Esophagus (tissue), 2 donors: ENCODE measurements at regions not wholly inside any gene's neighbourhood (a gene's known extent, or its start where the extent isn't known, plus 50 kb on each side); places are given as distances from the start of the nearest gene placed in this dataset.

Experiments
- H3K27ac ChIP-seq, 2 donors: one replicate each; pipeline ENCODE4 v1.5.1; 2013; ENCODE audit warnings: low read depth in 2 of 2, mild to moderate bottlenecking in 2 of 2, inconsistent platforms in 1 of 2, low read length in 1 of 2, moderate library complexity in 1 of 2
- H3K27me3 ChIP-seq, 2 donors: one replicate each; pipeline ENCODE4 v1.6.1; 2013; ENCODE audit warnings: low read length in 2 of 2, control low read depth in 1 of 2, mild to moderate bottlenecking in 1 of 2; ENCODE audit not compliant: insufficient read depth in 2 of 2, control insufficient read depth in 1 of 2
- H3K36me3 ChIP-seq, 2 donors: one replicate each; pipeline ENCODE4 v1.6.1; 2013; ENCODE audit warnings: low read length in 1 of 2; ENCODE audit not compliant: control insufficient read depth in 2 of 2, insufficient read depth in 2 of 2
- H3K4me1 ChIP-seq, 2 donors: one replicate each; pipeline ENCODE4 v1.6.1; 2013; ENCODE audit warnings: low read length in 1 of 2; ENCODE audit not compliant: control insufficient read depth in 2 of 2, insufficient read depth in 2 of 2
- H3K4me3 ChIP-seq, 2 donors: one replicate each; pipeline ENCODE4 v1.5.1; 2013; ENCODE audit warnings: low read length in 2 of 2, mild to moderate bottlenecking in 2 of 2, low read depth in 1 of 2, moderate library complexity in 1 of 2
- H3K9me3 ChIP-seq, 2 donors: one replicate each; pipeline ENCODE4 v1.6.1; 2013; ENCODE audit warnings: mild to moderate bottlenecking in 2 of 2, low read depth in 1 of 2, low read length in 1 of 2, moderate library complexity in 1 of 2; ENCODE audit not compliant: control insufficient read depth in 2 of 2, insufficient read depth in 1 of 2
- WGBS, 2 donors: extraction: QIAGEN DNeasy Blood & Tissue Kit; methylation state at CpG; one replicate each; pipeline ENCODE4 v1.1.7; 2013; 5-methylcytosine and 5-hydroxymethylcytosine counted together
- donor health status: healthy with polysubstance abuse.
- donor health status: Bipolar disorder and iron deficiency.

DNA sequence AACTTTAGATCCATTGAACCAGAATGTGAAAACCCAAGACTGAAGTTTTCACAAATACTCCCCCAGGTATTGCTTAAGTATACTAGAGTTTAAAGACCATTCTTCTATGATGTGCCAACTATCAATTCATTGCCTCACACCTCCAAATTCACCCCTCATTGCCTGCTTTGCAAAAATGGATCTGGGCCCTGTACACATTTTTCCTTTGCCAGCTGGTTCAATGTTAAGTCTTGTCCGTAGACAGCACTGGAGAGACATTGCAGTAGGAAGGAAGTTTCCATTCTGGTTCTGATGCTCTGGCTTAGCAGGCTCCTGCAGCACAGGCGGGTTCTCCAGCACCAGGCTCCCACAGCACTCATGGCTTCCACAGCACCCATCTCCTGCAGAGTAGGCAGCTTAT is 130.0 kb downstream of the PROX1 start:
- WGBS, 2 donors, result 79 to 89% methylated on average over 2 of the region's 2 CpGs
- Histone ChIP-seq H3K9me3 (peaks cover 5 to 6% of the 10 kb centered on the region in 2 donors), H3K4me3 (no peak overlapping the region), H3K27me3 (no peaks in the 10 kb centered on the region), H3K4me1 (no peaks in the 10 kb centered on the region), H3K36me3 (no peaks in the 10 kb centered on the region), H3K27ac (no peak overlapping the region)

DNA sequence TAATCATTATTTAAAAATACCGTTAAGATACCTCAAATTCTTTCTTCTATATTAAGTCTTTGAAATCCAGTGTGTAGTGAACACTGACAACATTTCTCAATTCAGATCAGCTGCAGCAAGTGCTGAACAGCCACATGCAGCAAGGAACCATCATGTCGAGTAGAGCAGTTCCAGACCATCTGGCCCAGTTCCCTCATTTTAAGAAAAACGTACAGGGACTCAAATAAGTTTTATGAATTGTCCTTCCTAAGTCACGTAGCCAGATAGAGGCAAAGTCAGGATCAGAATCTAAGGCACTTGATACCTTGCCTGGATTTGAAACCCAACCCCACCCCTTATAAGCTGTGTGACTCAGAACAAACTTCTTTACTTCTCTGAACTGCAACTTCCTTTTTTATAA is 132.4 kb downstream of the PROX1 start:
- H3K27me3 ChIP-seq, result no peaks in the 10 kb centered on the region
- no peak overlapping the region for H3K27ac ChIP-seq
- peaks cover 5 to 6% of the 10 kb centered on the region in 2 donors for H3K9me3 ChIP-seq
- 52 to 55% methylated on average over 4 of the region's 4 CpGs for WGBS, 2 donors
- no peaks in the 10 kb centered on the region for H3K4me1 ChIP-seq
- H3K4me3 ChIP-seq, result no peak overlapping the region
- H3K36me3 ChIP-seq, result no peaks in the 10 kb centered on the region

DNA sequence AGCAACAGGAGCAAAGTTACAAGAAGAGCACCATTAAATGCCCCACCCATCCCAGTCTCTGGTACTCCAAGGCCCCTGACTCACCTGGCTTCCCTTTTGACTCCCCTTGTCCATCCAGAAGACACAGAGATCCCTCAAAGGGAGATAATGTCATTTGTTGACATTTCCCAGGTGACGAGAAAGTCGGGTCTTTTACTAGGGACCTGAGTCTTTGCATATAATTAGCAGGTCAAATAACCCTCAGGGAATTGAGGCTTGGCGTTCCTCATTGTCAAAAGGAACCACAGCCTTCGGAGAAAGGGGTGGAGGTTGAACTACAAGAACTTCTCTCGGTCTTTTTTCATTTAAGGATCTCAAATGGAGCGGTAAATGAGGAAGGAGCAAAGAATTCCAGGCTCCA is 133.2 kb downstream of the PROX1 start:
- Histone ChIP-seq H3K36me3 (no peaks in the 10 kb centered on the region), H3K4me3 (no peak overlapping the region), H3K27ac (no peak overlapping the region), H3K4me1 (no peaks in the 10 kb centered on the region), H3K27me3 (no peaks in the 10 kb centered on the region), H3K9me3 (peaks cover 5 to 6% of the 10 kb centered on the region in 2 donors)
- 54 to 68% methylated on average over 6 of the region's 6 CpGs for WGBS, 2 donors

DNA sequence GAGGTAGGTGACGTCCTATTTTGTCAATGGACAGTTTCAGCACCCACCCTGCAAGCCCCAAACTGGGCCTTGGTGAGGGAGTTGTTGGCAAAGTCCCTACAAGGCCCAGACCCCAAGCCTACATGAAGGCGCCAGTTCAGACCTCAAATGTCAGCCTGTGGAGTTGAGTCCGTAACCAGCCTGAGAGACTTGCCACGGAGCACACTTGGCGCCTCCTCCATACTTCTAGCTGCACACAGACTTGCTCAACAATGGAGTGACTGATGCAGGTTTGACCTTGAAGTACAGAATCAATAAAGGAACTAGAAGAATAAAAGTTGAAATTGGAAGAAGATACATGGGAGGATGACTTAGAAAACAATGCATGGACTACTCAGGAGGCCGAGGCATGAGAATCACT is 134.3 kb downstream of the PROX1 start:
- H3K9me3 ChIP-seq, result peaks cover 5 to 6% of the 10 kb centered on the region in 2 donors
- H3K27ac ChIP-seq, result no peak overlapping the region
- H3K4me1 ChIP-seq, result no peaks in the 10 kb centered on the region
- H3K27me3 ChIP-seq, result no peaks in the 10 kb centered on the region
- H3K36me3 ChIP-seq, result no peaks in the 10 kb centered on the region
- 96% methylated on average over 6 of the region's 6 CpGs for WGBS, 2 donors
- no peak overlapping the region for H3K4me3 ChIP-seq

DNA sequence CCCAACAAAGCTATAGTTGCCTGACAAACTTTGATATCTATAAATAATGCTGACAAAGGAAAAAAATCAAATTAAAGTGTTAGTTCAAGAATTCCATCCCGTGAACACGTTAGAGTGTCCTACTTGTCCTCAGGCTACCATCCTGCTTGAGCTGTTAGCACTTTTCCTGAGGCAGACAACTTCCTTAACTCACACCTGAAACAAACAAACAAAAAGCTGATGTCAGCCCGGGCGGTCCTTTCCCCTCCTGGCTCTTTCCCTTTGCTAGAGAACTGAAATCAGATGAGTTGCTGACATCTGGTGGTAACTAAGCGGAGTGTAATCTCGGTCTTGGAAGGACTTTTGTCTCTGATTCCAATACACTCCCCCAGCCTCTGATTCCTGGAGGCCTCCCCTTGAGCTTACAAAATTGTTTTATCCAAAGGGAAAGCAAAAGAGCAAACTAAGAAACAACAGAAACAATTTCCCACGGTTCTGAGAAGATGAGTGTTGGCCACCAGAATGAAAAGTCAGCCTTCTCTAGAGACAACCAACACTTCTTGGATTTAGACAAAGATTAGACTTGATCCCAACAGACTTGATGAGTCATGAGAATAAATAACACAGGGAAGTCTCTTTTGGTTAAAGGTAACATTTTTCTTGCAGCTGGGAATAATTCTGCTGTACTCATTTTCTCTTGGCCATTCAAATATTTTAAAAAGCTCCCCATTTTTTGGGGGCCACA is 135.4 kb downstream of the PROX1 start:
- WGBS, 2 donors, result 6% methylated on average over 7 of the region's 7 CpGs
- H3K27ac ChIP-seq, result no peak overlapping the region
- no peaks in the 10 kb centered on the region for H3K36me3 ChIP-seq
- peaks cover under 1 to 1% of the 10 kb centered on the region in 2 donors for H3K9me3 ChIP-seq
- H3K4me1 ChIP-seq, result no peaks in the 10 kb centered on the region
- H3K4me3 ChIP-seq, result no peak overlapping the region
- no peaks in the 10 kb centered on the region for H3K27me3 ChIP-seq

DNA sequence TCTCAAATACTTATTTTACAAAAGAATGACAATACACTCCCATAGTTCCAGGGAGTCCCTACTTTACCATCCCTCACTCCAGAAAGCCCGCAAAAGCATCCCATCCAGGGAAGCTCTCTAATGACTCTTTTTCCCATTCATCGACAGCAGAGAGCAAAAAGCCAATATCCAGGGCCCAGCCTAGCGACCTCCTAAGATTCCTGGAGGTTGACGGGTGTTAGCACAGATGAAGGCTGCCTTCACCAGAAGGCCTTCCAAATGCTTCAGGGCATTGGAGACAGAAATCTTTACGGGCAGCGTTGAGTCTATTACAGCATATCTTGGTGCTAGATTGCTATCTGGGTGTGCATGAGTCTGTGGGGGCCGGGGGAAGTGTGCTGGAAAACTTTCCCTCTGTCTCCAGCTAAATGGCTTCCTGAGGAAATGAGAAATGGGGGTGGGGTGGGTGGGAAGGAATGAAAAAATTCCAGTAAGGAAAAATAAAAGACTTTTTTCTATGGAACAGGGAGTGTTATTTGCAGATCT is 136.6 kb downstream of the PROX1 start:
- 70 to 72% methylated on average over 7 of the region's 7 CpGs for WGBS, 2 donors
- H3K9me3 ChIP-seq, result no peaks in the 10 kb centered on the region
- H3K4me1 ChIP-seq, result no peaks in the 10 kb centered on the region
- H3K27me3 ChIP-seq, result no peaks in the 10 kb centered on the region
- H3K36me3 ChIP-seq, result no peaks in the 10 kb centered on the region
- no peak overlapping the region for H3K27ac ChIP-seq
- no peak overlapping the region for H3K4me3 ChIP-seq

DNA sequence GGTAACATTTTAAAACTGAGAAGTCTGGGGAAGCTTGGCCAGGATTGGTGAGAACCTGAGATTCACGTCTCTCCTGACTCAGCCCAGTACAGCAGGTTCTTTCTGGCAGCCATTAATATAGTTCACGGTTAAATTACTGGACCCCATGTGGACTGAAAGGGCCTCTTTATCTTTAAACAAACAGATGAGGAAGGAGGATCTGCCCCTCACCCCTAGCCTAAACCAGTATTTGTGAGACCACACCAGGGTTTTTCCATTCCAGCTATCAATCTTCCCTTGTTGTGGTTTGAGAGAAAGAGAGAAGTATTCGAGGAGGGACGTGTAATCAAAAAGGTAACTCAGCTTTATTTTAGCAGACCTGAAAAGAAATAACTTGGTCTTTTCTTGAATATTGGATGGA is 137.1 kb downstream of the PROX1 start:
- WGBS, 2 donors, result 47 to 56% methylated on average over 4 of the region's 4 CpGs
- Histone ChIP-seq H3K4me3 (no peak overlapping the region), H3K36me3 (no peaks in the 10 kb centered on the region), H3K27me3 (no peaks in the 10 kb centered on the region), H3K4me1 (no peaks in the 10 kb centered on the region), H3K27ac (no peak overlapping the region), H3K9me3 (no peaks in the 10 kb centered on the region)

DNA sequence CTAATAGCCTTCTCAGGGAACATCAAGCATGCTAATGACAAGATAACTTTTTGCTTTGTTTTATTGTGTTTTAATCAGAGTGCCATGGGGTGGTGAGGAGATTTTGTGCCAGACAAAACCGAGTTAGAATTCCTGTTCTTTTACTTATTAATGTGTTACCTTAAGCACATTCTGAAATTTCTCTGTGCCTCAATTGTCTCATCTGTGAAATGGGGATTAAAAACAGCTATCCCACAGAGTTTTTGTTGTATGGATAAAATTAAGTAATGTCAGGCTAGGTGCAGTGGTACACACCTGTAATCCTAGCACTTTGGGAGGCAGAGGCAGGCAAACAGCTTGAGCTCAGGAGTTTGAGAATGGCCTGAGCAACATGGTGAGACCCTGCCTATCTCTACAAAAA is 138.0 kb downstream of the PROX1 start:
- Histone ChIP-seq H3K4me3 (no peak overlapping the region), H3K9me3 (no peaks in the 10 kb centered on the region), H3K36me3 (no peaks in the 10 kb centered on the region), H3K27ac (no peak overlapping the region), H3K27me3 (no peaks in the 10 kb centered on the region), H3K4me1 (no peaks in the 10 kb centered on the region)
- 65 to 66% methylated on average over 1 of the region's 1 CpG for WGBS, 2 donors

DNA sequence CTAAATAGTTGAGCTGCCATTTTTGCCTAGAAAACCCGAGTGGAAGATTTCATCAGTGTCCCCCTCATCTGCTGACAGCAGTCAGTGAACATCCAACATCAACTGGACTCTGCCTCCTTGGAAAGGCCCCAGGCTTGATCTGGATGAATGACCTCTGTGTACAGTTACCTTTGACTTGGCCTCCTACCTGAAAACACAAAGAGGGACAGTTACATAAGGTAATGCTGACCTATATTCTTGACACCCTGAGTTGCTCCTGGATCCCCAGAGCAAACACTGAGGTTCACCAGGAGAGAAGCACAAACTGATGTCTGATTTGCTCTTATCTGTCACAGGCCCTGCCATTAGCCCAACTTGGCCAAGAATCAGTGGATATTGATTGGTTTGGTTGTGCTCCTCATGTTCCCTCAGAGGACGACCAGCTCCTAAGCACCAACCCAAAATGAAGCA is 138.9 kb downstream of the PROX1 start:
- Histone ChIP-seq H3K4me3 (no peak overlapping the region), H3K4me1 (no peaks in the 10 kb centered on the region), H3K9me3 (no peaks in the 10 kb centered on the region), H3K27ac (no peak overlapping the region), H3K27me3 (no peaks in the 10 kb centered on the region), H3K36me3 (no peaks in the 10 kb centered on the region)
- 80 to 85% methylated on average over 2 of the region's 2 CpGs for whole genome bisulfite sequencing, 2 donors

DNA sequence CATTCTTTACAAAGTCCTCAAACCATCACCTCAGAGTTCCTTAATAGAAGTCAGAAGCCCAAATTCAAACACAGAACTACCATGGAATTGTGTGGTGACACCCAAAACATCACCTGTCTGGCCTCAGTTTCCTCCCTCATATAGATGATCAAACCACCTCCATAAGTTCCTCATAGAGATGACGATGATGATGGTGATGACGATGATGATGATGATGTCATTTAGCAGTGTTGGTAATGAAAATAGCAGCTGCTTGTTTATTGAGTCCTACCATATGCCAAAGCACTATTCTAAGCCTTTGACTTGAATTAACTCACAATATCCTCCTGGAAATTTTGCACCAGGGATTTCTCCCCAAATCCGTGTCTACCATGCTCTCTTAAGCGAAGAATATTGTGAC is 139.9 kb downstream of the PROX1 start:
- WGBS, 2 donors, result 96 to 97% methylated on average over 4 of the region's 4 CpGs
- H3K27me3 ChIP-seq, result no peaks in the 10 kb centered on the region
- H3K4me1 ChIP-seq, result no peaks in the 10 kb centered on the region
- H3K4me3 ChIP-seq, result no peak overlapping the region
- H3K36me3 ChIP-seq, result no peaks in the 10 kb centered on the region
- no peaks in the 10 kb centered on the region for H3K9me3 ChIP-seq
- H3K27ac ChIP-seq, result no peak overlapping the region
